ENCODE measurements at regions not wholly inside any gene's neighbourhood (a gene's known extent, or its start where the extent isn't known, plus 50 kb on each side); places are given as distances from the start of the nearest gene placed in this dataset.

DNA sequence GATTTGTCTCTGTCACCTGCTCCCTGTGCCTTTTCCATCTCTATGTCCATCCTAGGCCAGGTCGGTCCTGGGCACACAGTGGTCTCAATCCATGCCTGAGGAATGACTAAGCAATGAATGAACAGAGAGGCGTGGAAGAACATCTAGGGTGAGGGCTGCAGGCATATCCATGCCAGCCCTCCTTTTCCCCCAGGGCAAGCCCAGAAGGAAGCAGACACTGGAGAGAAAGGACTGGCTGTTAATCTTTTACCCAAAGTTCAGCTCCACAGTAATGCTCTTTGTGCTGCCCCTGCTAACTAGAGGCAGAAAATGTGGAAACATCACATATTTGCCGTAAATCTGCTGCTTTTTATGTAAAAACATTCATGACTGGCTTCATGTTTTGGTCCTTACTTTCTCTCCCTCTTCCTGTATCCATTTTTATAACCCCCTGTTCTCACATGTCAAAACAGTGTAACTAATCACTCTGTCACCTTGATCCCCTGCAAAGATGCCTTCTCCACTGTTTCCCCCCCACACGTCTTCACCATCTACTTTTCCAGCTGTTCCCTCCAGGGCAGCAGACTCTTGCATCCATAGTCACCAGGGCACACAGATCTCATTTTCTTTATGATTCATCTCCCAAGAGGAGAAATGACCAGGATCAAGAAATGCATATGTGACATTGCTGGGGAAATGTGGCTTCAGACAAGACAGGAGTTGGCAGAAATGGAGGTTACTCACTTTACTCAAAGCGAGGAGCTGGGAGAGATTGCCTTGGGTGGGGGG is 166.4 kb upstream of the PROX1 start:
- H3K36me3 Mint-ChIP-seq (ENCODE audit: low read depth, unreplicated experiment) = no peaks in the 10 kb centered on the region
- TF ChIP-seq, protein P1, sequence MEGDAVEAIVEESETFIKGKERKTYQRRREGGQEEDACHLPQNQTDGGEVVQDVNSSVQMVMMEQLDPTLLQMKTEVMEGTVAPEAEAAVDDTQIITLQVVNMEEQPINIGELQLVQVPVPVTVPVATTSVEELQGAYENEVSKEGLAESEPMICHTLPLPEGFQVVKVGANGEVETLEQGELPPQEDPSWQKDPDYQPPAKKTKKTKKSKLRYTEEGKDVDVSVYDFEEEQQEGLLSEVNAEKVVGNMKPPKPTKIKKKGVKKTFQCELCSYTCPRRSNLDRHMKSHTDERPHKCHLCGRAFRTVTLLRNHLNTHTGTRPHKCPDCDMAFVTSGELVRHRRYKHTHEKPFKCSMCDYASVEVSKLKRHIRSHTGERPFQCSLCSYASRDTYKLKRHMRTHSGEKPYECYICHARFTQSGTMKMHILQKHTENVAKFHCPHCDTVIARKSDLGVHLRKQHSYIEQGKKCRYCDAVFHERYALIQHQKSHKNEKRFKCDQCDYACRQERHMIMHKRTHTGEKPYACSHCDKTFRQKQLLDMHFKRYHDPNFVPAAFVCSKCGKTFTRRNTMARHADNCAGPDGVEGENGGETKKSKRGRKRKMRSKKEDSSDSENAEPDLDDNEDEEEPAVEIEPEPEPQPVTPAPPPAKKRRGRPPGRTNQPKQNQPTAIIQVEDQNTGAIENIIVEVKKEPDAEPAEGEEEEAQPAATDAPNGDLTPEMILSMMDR (IDR thresholded peaks at IDR 0.05; ENCODE audit: unreplicated experiment) = no peak
- no peaks in the 10 kb centered on the region for H3K27me3 Mint-ChIP-seq (ENCODE audit: unreplicated experiment)
- no peak overlapping the region for H3K27ac Mint-ChIP-seq (ENCODE audit: unreplicated experiment)
- DNase-seq (ENCODE audit: low spot score) = no peak
- H3K4me3 Mint-ChIP-seq (ENCODE audit: unreplicated experiment) = no peak overlapping the region
- H3K9me3 Mint-ChIP-seq (ENCODE audit: unreplicated experiment) = no peaks in the 10 kb centered on the region
- peaks cover 3% of the 10 kb centered on the region for H3K4me1 Mint-ChIP-seq (ENCODE audit: unreplicated experiment)

- Mint-ChIP-seq H3K27ac (ENCODE audit: unreplicated experiment) (no peak overlapping the region), H3K4me1 (ENCODE audit: unreplicated experiment) (peaks cover 3% of the 10 kb centered on the region), H3K9me3 (ENCODE audit: unreplicated experiment) (no peaks in the 10 kb centered on the region), H3K36me3 (ENCODE audit: low read depth, unreplicated experiment) (no peaks in the 10 kb centered on the region), H3K27me3 (ENCODE audit: unreplicated experiment) (no peaks in the 10 kb centered on the region), H3K4me3 (ENCODE audit: unreplicated experiment) (no peak overlapping the region)
- TF ChIP-seq, protein P1 (IDR thresholded peaks at IDR 0.05; ENCODE audit: unreplicated experiment) = no peak
- no peak for DNase-seq (ENCODE audit: low spot score)
Measured at GRCh38 chr1:213821943-213822334, 165.8 kb upstream of the PROX1 start.

DNA sequence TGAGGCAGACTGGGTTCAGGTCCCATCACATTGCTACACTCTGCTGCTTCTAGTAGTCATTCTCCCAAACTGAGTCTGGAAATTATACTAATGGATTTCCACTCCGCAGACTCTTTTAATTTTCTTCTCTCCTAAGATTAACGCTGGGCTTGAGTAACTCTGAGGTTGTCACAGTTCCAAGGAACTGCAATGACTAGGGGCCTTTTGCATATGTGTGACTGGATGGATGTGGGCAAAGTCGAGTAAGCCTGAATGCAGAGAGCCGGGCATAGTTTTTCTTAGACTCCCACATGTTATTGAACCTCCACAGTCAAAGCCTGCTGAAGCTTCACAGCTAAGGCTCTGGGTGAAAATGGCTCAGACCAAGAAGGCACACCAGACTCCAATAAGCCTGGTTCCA is 160.9 kb upstream of the PROX1 start:
- TF ChIP-seq, protein P1 (IDR thresholded peaks at IDR 0.05; ENCODE audit: unreplicated experiment) = no peak
- no peaks in the 10 kb centered on the region for H3K4me1 Mint-ChIP-seq (ENCODE audit: unreplicated experiment)
- H3K4me3 Mint-ChIP-seq (ENCODE audit: unreplicated experiment) = no peak overlapping the region
- no peak overlapping the region for H3K27ac Mint-ChIP-seq (ENCODE audit: unreplicated experiment)
- H3K36me3 Mint-ChIP-seq (ENCODE audit: low read depth, unreplicated experiment) = no peaks in the 10 kb centered on the region
- no peak for DNase-seq (ENCODE audit: low spot score)
- H3K9me3 Mint-ChIP-seq (ENCODE audit: unreplicated experiment) = no peaks in the 10 kb centered on the region
- H3K27me3 Mint-ChIP-seq (ENCODE audit: unreplicated experiment) = no peaks in the 10 kb centered on the region

DNA sequence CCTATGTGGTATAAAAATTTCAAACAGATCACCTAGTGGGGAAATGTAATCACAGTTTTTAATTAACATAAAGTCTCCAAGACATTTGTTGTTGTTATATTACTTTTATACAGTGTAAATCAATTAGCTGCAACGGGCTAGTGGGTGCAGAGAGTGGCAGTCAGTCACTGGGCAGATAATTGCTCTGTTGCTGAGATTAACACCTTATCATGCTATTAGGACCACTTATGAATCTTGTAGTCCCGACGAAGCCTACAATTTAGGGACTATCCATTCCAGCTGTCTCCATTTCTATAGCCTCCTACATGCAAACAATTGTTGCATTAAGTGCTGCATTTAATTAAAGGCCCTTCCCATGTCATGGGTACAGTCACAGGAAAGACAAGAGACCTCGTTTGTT is 158.9 kb upstream of the PROX1 start:
- TF ChIP-seq, protein P1 (IDR thresholded peaks at IDR 0.05; ENCODE audit: unreplicated experiment) = no peak
- no peak for DNase-seq (ENCODE audit: low spot score)
- Mint-ChIP-seq H3K27me3 (ENCODE audit: unreplicated experiment) (no peaks in the 10 kb centered on the region), H3K36me3 (ENCODE audit: low read depth, unreplicated experiment) (no peaks in the 10 kb centered on the region), H3K4me1 (ENCODE audit: unreplicated experiment) (no peaks in the 10 kb centered on the region), H3K27ac (ENCODE audit: unreplicated experiment) (no peak overlapping the region), H3K9me3 (ENCODE audit: unreplicated experiment) (no peaks in the 10 kb centered on the region), H3K4me3 (ENCODE audit: unreplicated experiment) (no peak overlapping the region)

GRCh38 chr1:213829780-213830179 is 158.0 kb upstream of the PROX1 start:
- no peak for DNase-seq (ENCODE audit: low spot score)
- Mint-ChIP-seq H3K9me3 (ENCODE audit: unreplicated experiment) (no peaks in the 10 kb centered on the region), H3K4me3 (ENCODE audit: unreplicated experiment) (no peak overlapping the region), H3K27ac (ENCODE audit: unreplicated experiment) (no peak overlapping the region), H3K36me3 (ENCODE audit: low read depth, unreplicated experiment) (no peaks in the 10 kb centered on the region), H3K27me3 (ENCODE audit: unreplicated experiment) (no peaks in the 10 kb centered on the region), H3K4me1 (ENCODE audit: unreplicated experiment) (no peaks in the 10 kb centered on the region)
- TF ChIP-seq, protein P1 (IDR thresholded peaks at IDR 0.05; ENCODE audit: unreplicated experiment) = no peak

Data from endothelial cell (in vitro differentiated cells).